Mesothelial cell of epicardium (in vitro differentiated cells): ENCODE measurements at regions not wholly inside any gene's neighbourhood (a gene's known extent, or its start where the extent isn't known, plus 50 kb on each side); places are given as distances from the start of the nearest gene placed in this dataset.

ENCODE experiments used
- DNase-seq, 2 experiments: peaks; one replicate each; pipeline ENCODE4 v3.0.0; 2021; ENCODE audit warnings: low spot score in 2 of 2; ENCODE audit not compliant: unreplicated experiment in 2 of 2
- H3K27ac Mint-ChIP-seq: 2 replicates; pipeline ENCODE4 v1.8.0; 2021; ENCODE audit warnings: mixed read lengths
- H3K27me3 Mint-ChIP-seq: 2 replicates; pipeline ENCODE4 v1.8.0; 2021; ENCODE audit warnings: low read depth, mixed read lengths
- H3K36me3 Mint-ChIP-seq: 2 replicates; pipeline ENCODE4 v1.8.0; 2021; ENCODE audit warnings: mixed read lengths
- H3K4me1 Mint-ChIP-seq: 2 replicates; pipeline ENCODE4 v1.8.0; 2021; ENCODE audit warnings: mixed read lengths
- H3K4me3 Mint-ChIP-seq: 2 replicates; pipeline ENCODE4 v1.8.0; 2021; ENCODE audit warnings: mild to moderate bottlenecking, moderate library complexity, mixed read lengths
- H3K9me3 Mint-ChIP-seq: 2 replicates; pipeline ENCODE4 v1.8.0; 2021; ENCODE audit warnings: mixed read lengths
- TF ChIP-seq, protein P1 (sequence below): fragments of 200-600 bp; sonication (generic); IDR thresholded peaks from one replicate; pipeline ENCODE4 v1.5.0; 2021; ENCODE audit warnings: antibody characterized with exemption; ENCODE audit not compliant: unreplicated experiment

DNA sequence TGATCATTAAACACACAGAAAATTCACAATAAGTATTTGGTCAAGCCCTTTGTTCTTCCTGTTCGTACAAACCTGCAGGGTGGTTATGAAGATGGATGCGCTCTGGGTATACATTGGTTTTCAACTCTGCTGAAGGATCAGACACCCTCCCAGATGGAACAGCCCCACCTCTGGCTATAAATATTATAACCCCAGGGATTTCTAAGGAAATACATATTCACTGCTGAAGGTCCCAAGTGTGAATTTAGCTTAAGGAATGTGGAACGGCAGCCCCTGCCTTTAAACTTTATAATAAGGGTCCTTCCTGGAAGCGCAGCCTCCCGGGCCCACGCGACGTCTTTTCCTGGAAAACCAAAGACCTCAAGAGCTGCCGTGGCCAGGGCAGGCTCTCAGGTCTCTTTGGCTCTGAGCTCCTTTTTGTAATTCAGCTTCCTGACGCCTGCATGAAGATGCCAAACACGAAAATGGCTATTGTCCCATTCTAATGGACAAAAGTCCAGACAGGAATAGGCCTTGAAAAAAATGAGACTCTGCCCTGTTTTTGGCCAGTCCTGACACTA lies 172.4 kb upstream of the SSTR4 start:
- Mint-ChIP-seq H3K4me3 (no peak overlapping the region), H3K4me1 (no peaks in the 10 kb centered on the region), H3K27me3 (peaks cover 58% of the 10 kb centered on the region), H3K36me3 (no peaks in the 10 kb centered on the region), H3K9me3 (peaks cover 5% of the 10 kb centered on the region), H3K27ac (no peak overlapping the region)
- TF ChIP-seq, protein P1, sequence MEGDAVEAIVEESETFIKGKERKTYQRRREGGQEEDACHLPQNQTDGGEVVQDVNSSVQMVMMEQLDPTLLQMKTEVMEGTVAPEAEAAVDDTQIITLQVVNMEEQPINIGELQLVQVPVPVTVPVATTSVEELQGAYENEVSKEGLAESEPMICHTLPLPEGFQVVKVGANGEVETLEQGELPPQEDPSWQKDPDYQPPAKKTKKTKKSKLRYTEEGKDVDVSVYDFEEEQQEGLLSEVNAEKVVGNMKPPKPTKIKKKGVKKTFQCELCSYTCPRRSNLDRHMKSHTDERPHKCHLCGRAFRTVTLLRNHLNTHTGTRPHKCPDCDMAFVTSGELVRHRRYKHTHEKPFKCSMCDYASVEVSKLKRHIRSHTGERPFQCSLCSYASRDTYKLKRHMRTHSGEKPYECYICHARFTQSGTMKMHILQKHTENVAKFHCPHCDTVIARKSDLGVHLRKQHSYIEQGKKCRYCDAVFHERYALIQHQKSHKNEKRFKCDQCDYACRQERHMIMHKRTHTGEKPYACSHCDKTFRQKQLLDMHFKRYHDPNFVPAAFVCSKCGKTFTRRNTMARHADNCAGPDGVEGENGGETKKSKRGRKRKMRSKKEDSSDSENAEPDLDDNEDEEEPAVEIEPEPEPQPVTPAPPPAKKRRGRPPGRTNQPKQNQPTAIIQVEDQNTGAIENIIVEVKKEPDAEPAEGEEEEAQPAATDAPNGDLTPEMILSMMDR, result no peak
- DNase-seq, result no peak

DNA sequence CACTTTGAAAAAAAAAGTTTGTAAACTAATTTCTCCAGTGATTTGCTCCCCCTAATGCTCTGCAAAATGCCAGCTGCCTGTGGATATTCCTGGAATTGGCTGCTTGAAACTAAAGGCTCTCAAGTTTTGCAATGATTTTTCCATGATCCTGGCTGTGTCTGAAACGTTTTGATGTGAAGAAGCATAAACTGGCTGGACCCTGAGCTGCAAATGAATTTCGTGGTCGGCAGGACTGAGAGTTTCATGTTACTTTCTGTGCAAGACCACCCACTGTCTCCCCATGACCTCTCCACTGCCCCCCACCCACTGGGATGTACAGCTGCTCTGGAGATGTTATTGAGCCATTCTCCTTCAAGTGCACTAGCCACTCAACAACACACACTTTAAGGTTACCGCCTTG lies 171.3 kb upstream of the SSTR4 start:
- Mint-ChIP-seq H3K4me1 (no peaks in the 10 kb centered on the region), H3K9me3 (peaks cover 9% of the 10 kb centered on the region)

DNA sequence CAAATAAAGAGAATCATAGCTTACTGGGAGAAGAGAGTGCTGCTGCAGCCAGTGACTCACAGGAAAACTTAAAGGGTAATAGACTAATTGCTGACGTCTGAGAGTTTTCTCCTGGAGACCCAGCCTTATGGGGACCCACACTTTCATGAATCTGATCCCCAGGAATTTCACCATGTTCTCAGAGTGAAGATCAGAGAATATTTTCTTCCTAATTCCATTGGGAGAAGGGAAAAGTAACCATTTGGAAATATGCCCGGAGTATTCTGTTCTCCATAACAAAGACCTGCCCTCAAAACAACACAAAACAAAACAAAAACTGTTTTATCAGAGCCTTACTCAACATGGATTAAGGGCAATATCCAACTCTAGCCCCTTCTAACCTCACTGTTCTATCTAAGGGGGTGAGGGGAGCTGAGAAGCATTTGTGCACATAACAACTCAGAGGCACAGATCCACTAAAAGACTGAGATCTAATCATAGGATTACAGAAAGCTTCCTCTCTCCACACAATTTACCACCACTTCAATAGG lies 168.2 kb upstream of the SSTR4 start:
- TF ChIP-seq, protein P1, result no peak
- no peak overlapping the region for H3K4me3 Mint-ChIP-seq
- no peak overlapping the region for H3K27ac Mint-ChIP-seq
- H3K9me3 Mint-ChIP-seq, result peaks cover 15% of the 10 kb centered on the region
- no peaks in the 10 kb centered on the region for H3K36me3 Mint-ChIP-seq
- peaks cover 44% of the 10 kb centered on the region for H3K27me3 Mint-ChIP-seq
- no peaks in the 10 kb centered on the region for H3K4me1 Mint-ChIP-seq
- DNase-seq, result no peak

More for the DNA sequence above, 171.3 kb upstream of the SSTR4 start:
- no peak for DNase-seq
- no peak overlapping the region for H3K4me3 Mint-ChIP-seq
- no peaks in the 10 kb centered on the region for H3K36me3 Mint-ChIP-seq
- peaks cover 59% of the 10 kb centered on the region for H3K27me3 Mint-ChIP-seq
- no peak overlapping the region for H3K27ac Mint-ChIP-seq
- TF ChIP-seq, protein P1, result no peak

DNA sequence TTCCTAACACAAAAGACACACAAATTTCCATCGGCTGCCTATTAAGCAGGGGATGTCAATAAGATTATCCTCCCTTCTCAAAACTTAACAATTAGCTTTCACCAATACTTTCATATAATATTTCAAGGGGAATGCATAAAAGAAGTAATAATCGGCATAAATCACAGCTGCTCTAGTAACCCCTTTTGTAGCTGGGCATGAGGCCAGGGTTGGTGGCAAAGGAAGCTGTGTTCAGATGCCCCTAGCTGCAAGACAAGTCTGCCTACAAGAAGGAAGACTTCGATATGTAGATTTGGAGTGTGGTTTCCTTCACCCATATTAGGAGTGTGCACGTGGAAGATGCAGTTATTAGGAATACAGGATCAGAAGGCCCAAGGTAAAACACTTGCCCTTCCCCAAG lies 156.9 kb upstream of the SSTR4 start:
- H3K9me3 Mint-ChIP-seq, result peaks cover 2% of the 10 kb centered on the region
- H3K36me3 Mint-ChIP-seq, result no peaks in the 10 kb centered on the region
- no peak for DNase-seq
- no peak overlapping the region for H3K27ac Mint-ChIP-seq
- TF ChIP-seq, protein P1, result no peak
- H3K4me1 Mint-ChIP-seq, result no peaks in the 10 kb centered on the region
- H3K4me3 Mint-ChIP-seq, result no peak overlapping the region
- H3K27me3 Mint-ChIP-seq, result peaks cover 60% of the 10 kb centered on the region

DNA sequence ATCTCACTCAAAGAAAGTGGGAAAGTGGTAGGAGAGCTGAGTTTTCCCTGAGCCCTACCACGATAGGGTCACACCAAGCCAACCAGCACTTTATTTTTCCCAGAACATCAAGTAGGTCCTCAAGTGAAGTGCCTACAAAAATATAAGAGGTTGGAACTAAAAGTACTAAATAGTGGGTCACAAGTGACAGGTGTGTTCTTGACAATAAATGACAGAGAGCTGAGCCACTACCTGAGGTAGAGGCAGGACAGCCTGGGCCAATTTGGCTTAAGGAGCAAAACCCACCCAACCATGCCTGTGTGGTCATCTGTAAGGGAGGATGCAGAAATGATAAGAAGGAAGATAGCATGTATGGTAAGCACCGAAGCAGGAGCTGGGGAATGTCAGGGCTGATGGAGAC lies 154.8 kb upstream of the SSTR4 start:
- no peak for DNase-seq
- Mint-ChIP-seq H3K36me3 (no peaks in the 10 kb centered on the region), H3K4me1 (no peaks in the 10 kb centered on the region), H3K4me3 (no peak overlapping the region), H3K27me3 (peaks cover 63% of the 10 kb centered on the region), H3K27ac (no peak overlapping the region), H3K9me3 (peaks cover 20% of the 10 kb centered on the region)
- TF ChIP-seq, protein P1, result no peak
